Mesenchymal stem cell (in vitro differentiated cells and primary cell): ENCODE measurements at regions not wholly inside any gene's neighbourhood (a gene's known extent, or its start where the extent isn't known, plus 50 kb on each side); places are given as distances from the start of the nearest gene placed in this dataset.

Experiments used
- DNase-seq: peaks from one replicate; pipeline ENCODE4 v3.0.0-alpha.2; 2013
- H2AFZ ChIP-seq: one replicate; pipeline ENCODE4 v1.6.1; 2013; ENCODE audit warnings: low read depth, mild to moderate bottlenecking, control low read depth, inconsistent platforms, low read length, moderate library complexity
- H2AK5ac ChIP-seq: 2 replicates; pipeline ENCODE4 v1.6.1; 2013; ENCODE audit warnings: low read length, moderate library complexity, mild to moderate bottlenecking, inconsistent platforms; ENCODE audit not compliant: severe bottlenecking
- H2BK120ac ChIP-seq: one replicate; pipeline ENCODE4 v1.6.1; 2013; ENCODE audit warnings: low read depth, mild to moderate bottlenecking, inconsistent platforms, low read length, moderate library complexity
- H2BK12ac ChIP-seq, 2 experiments: one replicate each; pipeline ENCODE4 v1.6.1; 2013; ENCODE audit warnings: inconsistent platforms in 2 of 2, low read length in 2 of 2, mild to moderate bottlenecking in 2 of 2, moderate library complexity in 2 of 2, control low read depth in 1 of 2
- H2BK15ac ChIP-seq: one replicate; pipeline ENCODE4 v1.6.1; 2013; ENCODE audit warnings: mild to moderate bottlenecking, low read depth, inconsistent platforms; ENCODE audit not compliant: poor library complexity, severe bottlenecking
- H2BK5ac ChIP-seq: 2 replicates; pipeline ENCODE4 v1.6.1; 2013; ENCODE audit warnings: low read depth, mild to moderate bottlenecking, low read length, control low read depth, inconsistent platforms; ENCODE audit not compliant: poor library complexity, severe bottlenecking
- H3K14ac ChIP-seq, 2 experiments: one replicate each; pipeline ENCODE4 v1.6.1; 2013; ENCODE audit warnings: inconsistent platforms in 2 of 2, low read length in 2 of 2, control low read depth in 1 of 2, mild to moderate bottlenecking in 1 of 2, moderate library complexity in 1 of 2
- H3K18ac ChIP-seq, 2 experiments: one replicate each; pipeline ENCODE4 v1.6.1; 2013; ENCODE audit warnings: inconsistent platforms in 2 of 2, low read length in 2 of 2, control low read depth in 1 of 2, low read depth in 1 of 2, mild to moderate bottlenecking in 1 of 2
- H3K23ac ChIP-seq, 2 experiments: one replicate each; pipeline ENCODE4 v1.6.1; 2013; ENCODE audit warnings: inconsistent platforms in 2 of 2, low read length in 2 of 2, mild to moderate bottlenecking in 2 of 2, moderate library complexity in 2 of 2, control low read depth in 1 of 2
- H3K27ac ChIP-seq: 2 replicates; pipeline ENCODE4 v1.5.1; 2013; ENCODE audit warnings: mild to moderate bottlenecking, moderate library complexity, low read length, control low read depth, inconsistent platforms; ENCODE audit not compliant: poor library complexity, severe bottlenecking
- H3K27me3 ChIP-seq, 2 experiments: 2 replicates each; pipeline versions ENCODE4 v1.6.1 to v1.7.0; 2013; ENCODE audit warnings: low read length in 2 of 2, mild to moderate bottlenecking in 2 of 2, moderate library complexity in 2 of 2, control low read depth in 1 of 2, inconsistent platforms in 1 of 2; ENCODE audit not compliant: control insufficient read depth in 1 of 2, insufficient read depth in 1 of 2
- H3K36me3 ChIP-seq, 2 experiments: 2 replicates each; pipeline versions ENCODE4 v1.6.1 to v1.7.0; 2013; ENCODE audit warnings: low read length in 2 of 2, control low read depth in 1 of 2, inconsistent platforms in 1 of 2, low read depth in 1 of 2, mild to moderate bottlenecking in 1 of 2; ENCODE audit not compliant: insufficient read depth in 2 of 2, control insufficient read depth in 1 of 2
- H3K4ac ChIP-seq, 2 experiments: one replicate each; pipeline ENCODE4 v1.6.1; 2013; ENCODE audit warnings: inconsistent platforms in 2 of 2, low read length in 2 of 2, mild to moderate bottlenecking in 2 of 2, moderate library complexity in 2 of 2, control low read depth in 1 of 2, low read depth in 1 of 2
- H3K4me1 ChIP-seq: 2 replicates; pipeline ENCODE4 v1.6.1; 2013; ENCODE audit warnings: low read depth, low read length, control low read depth; ENCODE audit not compliant: control insufficient read depth, insufficient read depth
- H3K4me2 ChIP-seq: 2 replicates; pipeline ENCODE4 v1.6.1; 2013; ENCODE audit warnings: low read length, mild to moderate bottlenecking, inconsistent platforms; ENCODE audit not compliant: poor library complexity, severe bottlenecking
- H3K4me3 ChIP-seq, 2 experiments: 2 replicates each; pipeline versions ENCODE4 v1.5.1 to v1.7.0; 2013; ENCODE audit warnings: low read length in 2 of 2, mild to moderate bottlenecking in 2 of 2, control low read depth in 1 of 2, low read depth in 1 of 2; ENCODE audit not compliant: insufficient read depth in 1 of 2
- H3K79me1 ChIP-seq: replicated peaks from 2 replicates; pipeline ENCODE4 v1.6.1; 2013; ENCODE audit warnings: mild to moderate bottlenecking, control low read depth, low read length, inconsistent platforms; ENCODE audit not compliant: poor library complexity, severe bottlenecking
- H3K9ac ChIP-seq: 2 replicates; pipeline ENCODE4 v1.7.0; 2013; ENCODE audit warnings: mild to moderate bottlenecking, low read length, moderate library complexity
- H3K9me3 ChIP-seq: 2 replicates; pipeline ENCODE4 v1.7.0; 2013; ENCODE audit warnings: mild to moderate bottlenecking, low read length; ENCODE audit not compliant: control insufficient read depth
- H4K8ac ChIP-seq: one replicate; pipeline ENCODE4 v1.6.1; 2013; ENCODE audit warnings: inconsistent platforms, mild to moderate bottlenecking, low read length, moderate library complexity
- H4K91ac ChIP-seq: one replicate; pipeline ENCODE4 v1.6.1; 2013; ENCODE audit warnings: mild to moderate bottlenecking, low read length, inconsistent platforms
- WGBS: methylation state at CpG from one replicate; pipeline ENCODE4 v1.1.7; 2013; ENCODE audit warnings: mixed read lengths; 5-methylcytosine and 5-hydroxymethylcytosine counted together

- Histone ChIP-seq H2AFZ (no peak overlapping the region), H3K4ac (no peak overlapping the region), H2BK15ac (no peak overlapping the region), H3K79me1 (no peaks in the 10 kb centered on the region), H3K4me3 (no peak overlapping the region), H3K18ac (no peak overlapping the region), H3K4me2 (no peak overlapping the region), H3K9ac (no peak overlapping the region), H2BK12ac (no peak overlapping the region), H2AK5ac (no peak overlapping the region), H3K4me1 (no peaks in the 10 kb centered on the region), H3K14ac (no peak overlapping the region), H4K91ac (no peak overlapping the region), H3K23ac (no peak overlapping the region), H3K27me3 (no peaks in the 10 kb centered on the region), H3K9me3 (peaks cover 5% of the 10 kb centered on the region), H2BK120ac (no peak overlapping the region), H3K36me3 (no peaks in the 10 kb centered on the region), H4K8ac (no peak overlapping the region), H3K27ac (no peak overlapping the region), H2BK5ac (no peak overlapping the region)
- DNase-seq: no peak
- WGBS: no CpG with 5 or more reads among the region's 1 CpG
These were observed 124.4 kb upstream of the ADRA1D start for GRCh38 chr20:4373454-4373853.

- no peaks in the 10 kb centered on the region for H3K79me1 ChIP-seq
- WGBS: 67% methylated on average over 1 of the region's 2 CpGs
- H3K4me2 ChIP-seq: no peak overlapping the region
These were observed 122.7 kb upstream of the ADRA1D start for GRCh38 chr20:4371623-4372251.

GRCh38 chr20:4370851-4371250 is 121.8 kb upstream of the ADRA1D start:
- Histone ChIP-seq H3K4me1 (no peaks in the 10 kb centered on the region), H3K27me3 (peaks cover 4 to 6% of the 10 kb centered on the region in 2 experiments), H2BK15ac (no peak overlapping the region), H2BK5ac (no peak overlapping the region), H2AK5ac (no peak overlapping the region), H3K79me1 (no peaks in the 10 kb centered on the region), H3K18ac (no peak overlapping the region), H3K4me2 (no peak overlapping the region), H3K9me3 (peaks cover 5% of the 10 kb centered on the region), H3K9ac (no peak overlapping the region), H4K8ac (no peak overlapping the region), H3K36me3 (no peaks in the 10 kb centered on the region), H2BK120ac (no peak overlapping the region), H3K4ac (no peak overlapping the region), H3K23ac (no peak overlapping the region), H2BK12ac (no peak overlapping the region), H2AFZ (no peak overlapping the region), H3K27ac (no peak overlapping the region), H3K14ac (no peak overlapping the region), H4K91ac (no peak overlapping the region), H3K4me3 (no peak overlapping the region)
- WGBS: 72% methylated on average over 2 of the region's 2 CpGs
- no peak for DNase-seq

More at GRCh38 chr20:4371623-4372251, 122.7 kb upstream of the ADRA1D start:
- H2BK15ac ChIP-seq: no peak overlapping the region
- no peak overlapping the region for H2AK5ac ChIP-seq
- H3K4ac ChIP-seq: no peak overlapping the region
- H3K27me3 ChIP-seq: peaks cover 4 to 6% of the 10 kb centered on the region in 2 experiments
- H3K27ac ChIP-seq: no peak overlapping the region
- no peak overlapping the region for H4K91ac ChIP-seq
- no peak overlapping the region for H3K14ac ChIP-seq
- no peak for DNase-seq
- no peaks in the 10 kb centered on the region for H3K4me1 ChIP-seq
- H2BK12ac ChIP-seq: no peak overlapping the region
- H4K8ac ChIP-seq: no peak overlapping the region
- H3K9me3 ChIP-seq: peaks cover 5% of the 10 kb centered on the region
- no peak overlapping the region for H2BK120ac ChIP-seq
- no peak overlapping the region for H2BK5ac ChIP-seq
- no peak overlapping the region for H3K4me3 ChIP-seq
- H3K18ac ChIP-seq: no peak overlapping the region
- H3K9ac ChIP-seq: no peak overlapping the region
- H2AFZ ChIP-seq: no peak overlapping the region
- H3K36me3 ChIP-seq: no peaks in the 10 kb centered on the region
- H3K23ac ChIP-seq: no peak overlapping the region

GRCh38 chr20:4369798-4370124 is 120.7 kb upstream of the ADRA1D start:
- no peaks in the 10 kb centered on the region for H3K36me3 ChIP-seq
- no peak overlapping the region for H3K23ac ChIP-seq
- H3K14ac ChIP-seq: no peak overlapping the region
- H3K79me1 ChIP-seq: no peaks in the 10 kb centered on the region
- peaks cover 5% of the 10 kb centered on the region for H3K9me3 ChIP-seq
- H3K4me2 ChIP-seq: no peak overlapping the region
- no peak overlapping the region for H2BK12ac ChIP-seq
- no peak overlapping the region for H2AFZ ChIP-seq
- no peak overlapping the region for H2BK120ac ChIP-seq
- no peak overlapping the region for H4K91ac ChIP-seq
- no peak overlapping the region for H4K8ac ChIP-seq
- no peak overlapping the region for H3K4ac ChIP-seq
- no peak overlapping the region for H3K27ac ChIP-seq
- 72% methylated on average over 4 of the region's 6 CpGs for WGBS
- DNase-seq: no peak
- no peak overlapping the region for H3K4me3 ChIP-seq
- no peaks in the 10 kb centered on the region for H3K4me1 ChIP-seq
- H2BK5ac ChIP-seq: no peak overlapping the region
- H3K18ac ChIP-seq: no peak overlapping the region
- no peak overlapping the region for H2AK5ac ChIP-seq
- no peak overlapping the region for H3K9ac ChIP-seq
- no peak overlapping the region for H2BK15ac ChIP-seq
- H3K27me3 ChIP-seq: peaks cover 4 to 6% of the 10 kb centered on the region in 2 experiments
